ENCODE measurements at regions not wholly inside any gene's neighbourhood (a gene's known extent, or its start where the extent isn't known, plus 50 kb on each side); places are given as distances from the start of the nearest gene placed in this dataset.

DNA sequence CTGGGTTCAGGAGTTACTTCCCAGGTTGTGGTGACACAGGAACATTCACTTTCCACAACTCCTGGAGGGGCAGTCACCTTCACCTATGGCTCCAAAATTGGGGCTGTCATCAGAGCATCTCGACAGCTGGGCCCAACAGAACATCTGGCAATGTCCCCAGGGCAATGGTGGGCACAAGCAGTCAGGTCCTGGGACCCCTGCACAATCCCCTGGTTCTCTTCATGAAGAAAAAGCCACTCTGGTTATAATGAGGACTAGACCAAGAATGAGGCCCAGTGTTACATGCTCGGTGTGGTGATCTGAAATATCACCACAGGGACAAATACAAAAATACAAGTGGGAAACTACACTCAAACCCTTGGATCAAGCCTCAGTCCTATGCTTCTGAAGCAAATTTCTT is 89.0 kb upstream of the VPREB1 start:
- DNase-seq (ENCODE audit: low read depth, low spot score) = no peak
- H3K4me3 ChIP-seq (ENCODE audit: low read length) = no peak overlapping the region

DNA sequence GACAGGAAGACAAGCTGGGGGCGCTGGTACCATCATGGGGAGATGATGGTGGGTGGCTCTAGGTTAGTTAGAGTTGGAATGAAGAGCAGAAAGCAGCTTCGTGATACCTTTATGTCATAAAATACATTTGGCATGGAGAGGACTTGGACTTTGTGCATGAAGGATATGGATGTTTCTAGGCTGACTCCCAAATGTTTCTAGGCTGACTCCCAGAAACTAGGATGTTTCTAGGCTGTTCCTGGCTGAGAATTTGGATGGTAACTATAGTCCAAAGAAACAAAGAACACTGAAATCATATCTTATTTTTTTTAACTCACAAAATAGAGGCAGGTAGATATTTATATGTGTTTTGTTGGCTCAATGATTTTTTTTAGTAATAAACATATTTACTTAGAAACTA is 89.4 kb upstream of the VPREB1 start:
- DNase-seq (ENCODE audit: low read depth, low spot score) = no peak

DNA sequence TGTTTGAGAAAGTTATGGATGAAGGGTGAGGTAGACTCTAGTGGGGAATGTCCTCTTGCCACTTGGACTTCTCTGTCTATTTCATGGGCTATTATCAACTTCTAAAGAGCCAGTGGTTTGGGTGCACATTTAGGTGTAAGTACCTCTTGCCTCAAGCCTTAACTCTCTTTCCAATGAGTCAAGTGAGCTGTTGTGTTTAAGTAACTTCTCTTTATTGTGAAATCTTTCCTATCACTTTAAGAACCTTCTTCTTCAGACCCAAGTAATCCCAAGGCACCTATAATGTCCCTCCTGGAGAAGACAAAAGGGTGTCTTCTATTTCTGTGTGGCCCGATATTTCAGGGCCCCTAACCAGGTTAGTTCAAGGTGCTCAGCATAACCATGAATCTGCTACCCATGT is 90.5 kb upstream of the VPREB1 start:
- no peak overlapping the region for H3K4me3 ChIP-seq (ENCODE audit: low read length)
- no peak for DNase-seq (ENCODE audit: low read depth, low spot score)

More for the DNA sequence above, 89.4 kb upstream of the VPREB1 start:
- H3K4me3 ChIP-seq (ENCODE audit: low read length) = no peak overlapping the region

DNA sequence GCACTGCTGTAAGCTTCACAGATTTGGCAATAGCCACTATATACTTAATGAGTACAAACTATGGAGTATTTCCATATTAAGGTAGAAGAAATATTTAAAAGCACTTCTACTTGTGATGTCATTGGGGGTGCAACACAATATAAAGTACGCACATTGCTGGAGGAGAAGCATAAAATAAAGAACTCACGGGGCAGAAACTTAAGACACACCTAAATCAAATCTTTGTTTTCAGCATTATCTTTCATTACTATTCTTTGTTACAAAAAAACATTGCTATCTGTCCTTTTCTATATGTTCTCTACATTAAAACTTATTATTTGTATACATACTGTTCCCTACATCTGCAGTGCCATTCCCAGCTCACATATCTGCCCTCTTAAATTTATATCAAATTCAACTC is 93.3 kb upstream of the VPREB1 start:
- H3K4me3 ChIP-seq (ENCODE audit: low read length) = no peak overlapping the region
- no peak for DNase-seq (ENCODE audit: low read depth, low spot score)

DNA sequence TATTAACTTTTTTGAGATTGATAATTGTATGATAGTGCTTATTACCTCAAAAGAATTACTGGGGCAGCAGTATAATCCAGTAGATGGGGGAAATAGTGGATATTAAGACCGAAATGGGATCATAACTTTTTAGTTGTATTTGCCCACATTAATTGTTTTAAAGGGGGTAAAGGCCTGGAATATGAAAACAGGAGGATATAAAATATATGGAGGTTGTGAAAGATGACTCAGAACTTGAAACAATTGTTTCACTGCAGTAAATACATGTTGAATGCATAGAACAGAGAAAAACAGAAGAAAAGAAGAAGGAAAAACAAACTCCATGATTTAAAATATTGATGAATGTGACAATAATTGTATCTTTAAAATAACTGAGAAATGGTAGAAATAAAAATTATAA is 94.1 kb upstream of the VPREB1 start:
- no peak overlapping the region for H3K4me3 ChIP-seq (ENCODE audit: low read length)
- no peak for DNase-seq (ENCODE audit: low read depth, low spot score)

DNA sequence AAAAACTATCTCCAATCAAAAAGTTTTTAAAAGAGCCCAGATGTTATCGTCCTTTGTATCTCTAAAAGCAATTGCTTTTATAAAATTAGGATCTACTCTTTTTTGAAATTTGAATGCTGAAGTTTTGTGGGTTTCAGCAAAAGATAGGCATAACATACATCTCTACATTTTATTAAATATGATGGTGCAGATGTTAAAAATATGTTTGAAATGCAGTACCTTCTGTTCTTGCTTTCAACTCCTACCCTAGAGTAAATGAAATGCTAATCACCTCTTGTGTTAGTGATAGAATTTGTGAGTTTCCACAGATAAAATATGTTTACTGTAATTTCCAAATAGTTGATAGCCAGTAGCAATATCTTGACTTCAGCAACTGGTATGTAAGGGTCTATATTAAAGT is 95.7 kb upstream of the VPREB1 start:
- DNase-seq (ENCODE audit: low read depth, low spot score) = no peak
- no peak overlapping the region for H3K4me3 ChIP-seq (ENCODE audit: low read length)

DNA sequence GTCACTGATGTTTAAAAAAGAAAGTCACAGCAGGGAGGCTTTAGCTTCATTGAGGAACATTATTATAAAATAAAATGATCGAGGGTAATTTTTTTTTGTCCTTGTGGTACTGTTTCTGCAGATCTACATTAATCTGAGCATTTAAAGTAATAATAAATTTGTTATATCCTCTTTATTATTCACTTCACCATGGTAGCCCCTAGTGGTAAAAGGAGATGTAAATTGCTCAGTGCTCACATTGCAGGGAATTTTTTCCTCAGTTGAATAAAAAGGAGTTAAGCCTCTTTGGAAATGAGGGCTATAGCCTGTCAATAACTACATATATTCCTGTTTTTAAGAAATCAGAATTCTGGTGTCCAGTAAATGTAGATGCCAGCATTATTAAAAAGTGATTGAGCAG is 99.7 kb upstream of the VPREB1 start:
- no peak for DNase-seq (ENCODE audit: low read depth, low spot score)
- no peak overlapping the region for H3K4me3 ChIP-seq (ENCODE audit: low read length)

DNA sequence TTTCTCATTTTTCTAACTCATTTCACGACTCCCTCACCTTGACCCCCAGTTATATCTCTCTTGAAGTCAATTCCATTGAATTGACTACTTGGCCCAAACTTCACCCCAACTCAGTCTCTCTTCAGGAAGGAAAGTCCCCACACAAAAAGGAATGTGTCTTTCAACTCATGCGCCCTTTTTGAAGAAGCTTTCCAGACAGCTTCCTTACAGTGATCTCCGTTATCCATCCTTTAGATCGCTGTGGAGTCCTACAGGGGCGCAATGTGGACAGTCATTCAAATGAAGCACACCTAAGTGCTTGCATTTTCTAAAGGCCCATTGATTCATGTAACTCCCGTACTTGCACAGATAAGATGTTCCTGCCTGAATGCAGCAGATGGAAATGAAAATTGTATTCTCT is 101.1 kb upstream of the VPREB1 start:
- DNase-seq (ENCODE audit: low read depth, low spot score) = no peak

DNA sequence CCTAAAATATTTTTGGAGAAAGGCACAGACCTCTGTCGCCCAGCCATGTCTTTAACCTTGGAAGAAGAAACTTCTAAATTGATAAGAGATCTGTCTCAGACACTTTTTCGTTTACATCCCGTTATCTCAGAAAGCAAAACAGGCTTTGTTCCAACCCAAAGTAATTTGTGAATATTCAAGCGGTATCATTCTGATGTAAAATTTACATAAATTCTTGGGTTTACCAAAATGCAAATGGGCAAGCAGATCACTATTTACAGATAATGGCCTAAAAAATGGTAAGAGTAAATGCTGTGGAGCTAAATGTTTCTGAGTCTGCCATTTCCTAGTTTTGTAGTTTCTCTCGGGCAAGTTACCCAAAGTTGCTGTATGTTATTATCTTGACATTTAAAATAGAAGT is 101.9 kb upstream of the VPREB1 start:
- DNase-seq (ENCODE audit: low read depth, low spot score) = no peak
- H3K4me3 ChIP-seq (ENCODE audit: low read length) = no peak overlapping the region

More for the DNA sequence above, 101.1 kb upstream of the VPREB1 start:
- H3K4me3 ChIP-seq (ENCODE audit: low read length) = no peak overlapping the region

DNA sequence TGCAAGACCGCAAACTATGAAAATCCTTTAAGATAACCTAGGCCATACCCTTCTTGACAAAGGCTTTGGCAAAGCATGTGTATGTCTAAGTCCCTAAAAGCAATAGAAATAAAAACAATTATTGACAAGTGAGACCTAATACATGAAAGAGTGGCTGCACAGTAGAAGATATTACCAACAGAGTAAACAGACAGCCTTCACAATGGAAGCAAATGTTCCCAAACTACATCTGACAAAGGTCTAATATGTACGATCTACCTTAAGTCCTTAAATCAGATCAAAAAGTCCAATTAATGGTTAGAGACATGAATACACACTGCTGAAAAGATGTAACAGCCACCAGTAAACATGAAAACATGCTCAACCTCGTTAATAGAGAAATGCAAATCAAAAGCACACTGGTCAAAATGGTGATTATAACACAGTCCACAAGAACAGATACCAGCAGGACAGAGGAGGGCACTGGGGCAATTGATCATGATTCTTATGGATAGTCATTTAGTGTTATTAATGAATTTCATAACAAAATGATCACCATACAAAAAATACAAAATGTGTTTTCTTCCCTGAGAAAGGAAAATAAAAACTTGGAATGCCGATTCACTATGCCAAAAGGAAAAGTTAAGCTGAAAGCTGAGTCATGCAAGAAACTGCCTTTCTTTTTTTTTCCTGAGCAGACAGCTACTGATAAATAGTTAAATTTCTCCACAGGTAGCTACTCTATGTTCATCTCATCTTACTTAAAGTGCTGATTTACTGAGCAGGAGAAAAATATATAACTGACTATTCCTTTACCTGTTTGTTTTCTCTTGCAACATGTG is 102.6 kb upstream of the VPREB1 start:
- H3K4me3 ChIP-seq (ENCODE audit: low read length) = no peak overlapping the region
- DNase-seq (ENCODE audit: low read depth, low spot score) = no peak

DNA sequence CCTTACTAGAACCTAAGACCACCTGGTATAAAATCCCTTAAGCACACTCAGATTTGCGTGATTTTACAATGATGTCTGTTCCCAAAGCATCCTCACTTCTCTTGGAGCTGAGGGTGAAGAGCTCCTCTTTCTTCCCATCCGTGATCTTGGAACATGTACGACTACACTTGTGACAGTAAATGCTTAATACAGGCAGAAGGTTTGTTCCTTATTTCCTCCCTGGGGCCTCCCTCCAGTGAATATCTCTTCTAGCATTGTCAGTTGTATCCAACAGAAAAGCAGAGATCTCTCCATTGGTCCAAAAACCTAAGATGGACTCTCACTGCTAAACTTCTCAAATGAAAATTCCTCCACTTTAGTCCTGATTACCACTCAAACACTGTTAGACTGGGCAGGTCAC is 103.6 kb upstream of the VPREB1 start:
- H3K4me3 ChIP-seq (ENCODE audit: low read length) = no peak overlapping the region
- no peak for DNase-seq (ENCODE audit: low read depth, low spot score)

DNA sequence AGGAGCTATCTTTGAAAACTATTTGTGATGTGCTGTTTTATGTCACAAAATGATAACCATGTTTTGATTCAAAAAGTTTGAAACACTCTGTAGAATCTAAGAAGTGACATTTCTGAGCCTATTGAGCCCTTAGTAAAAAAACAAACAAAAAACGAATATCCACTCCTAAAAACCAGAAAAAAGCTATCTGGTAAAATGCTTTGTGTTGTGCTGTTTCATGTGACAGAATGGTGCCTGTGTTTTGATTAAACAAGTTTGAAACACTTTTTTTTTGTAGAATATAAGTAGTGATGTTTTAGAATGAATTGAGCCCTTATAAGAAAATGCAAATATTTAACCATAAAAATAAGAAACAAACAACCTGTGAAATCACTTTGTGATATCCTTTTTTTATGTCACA is 105.2 kb upstream of the VPREB1 start:
- no peak overlapping the region for H3K4me3 ChIP-seq (ENCODE audit: low read length)
- no peak for DNase-seq (ENCODE audit: low read depth, low spot score)

DNA sequence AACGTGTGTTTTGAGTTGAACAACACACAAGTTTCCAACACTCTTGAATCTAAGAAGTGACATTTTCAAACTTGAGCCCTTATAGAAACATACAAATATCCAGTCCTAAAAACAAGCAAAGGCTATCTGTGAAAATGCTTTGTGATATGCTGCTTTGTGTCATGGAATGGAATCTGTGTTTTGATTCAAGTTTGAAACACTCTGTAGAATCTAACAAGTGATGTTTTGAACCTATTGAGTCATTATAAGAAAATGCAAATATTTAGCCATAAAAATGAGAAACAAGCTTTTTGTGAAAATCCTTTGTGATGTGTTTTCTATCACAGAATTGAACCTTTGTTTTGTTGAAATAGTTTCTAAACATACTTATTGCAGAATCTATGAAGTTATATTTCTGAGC is 105.7 kb upstream of the VPREB1 start:
- H3K4me3 ChIP-seq (ENCODE audit: low read length) = no peak overlapping the region
- no peak for DNase-seq (ENCODE audit: low read depth, low spot score)

DNA sequence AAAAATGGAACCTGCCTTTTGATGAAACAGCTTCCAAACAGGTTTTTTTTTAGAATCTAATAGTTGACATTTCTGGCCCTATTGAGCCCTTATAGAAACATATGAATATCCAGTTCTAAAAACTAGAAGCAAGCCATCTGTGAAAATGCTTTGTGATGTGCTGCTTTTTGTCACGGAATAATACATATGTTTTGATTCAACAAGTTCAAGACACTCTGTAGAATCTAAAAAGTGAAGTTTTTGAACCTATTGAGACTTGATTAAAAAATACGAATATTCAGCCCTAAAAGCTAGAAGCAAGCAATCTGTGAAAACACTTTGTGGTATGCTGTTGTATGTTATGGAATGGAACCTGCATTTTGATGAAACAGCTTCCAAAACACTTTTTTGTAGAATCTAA is 106.7 kb upstream of the VPREB1 start:
- DNase-seq (ENCODE audit: low read depth, low spot score) = no peak
- H3K4me3 ChIP-seq (ENCODE audit: low read length) = no peak overlapping the region

DNA sequence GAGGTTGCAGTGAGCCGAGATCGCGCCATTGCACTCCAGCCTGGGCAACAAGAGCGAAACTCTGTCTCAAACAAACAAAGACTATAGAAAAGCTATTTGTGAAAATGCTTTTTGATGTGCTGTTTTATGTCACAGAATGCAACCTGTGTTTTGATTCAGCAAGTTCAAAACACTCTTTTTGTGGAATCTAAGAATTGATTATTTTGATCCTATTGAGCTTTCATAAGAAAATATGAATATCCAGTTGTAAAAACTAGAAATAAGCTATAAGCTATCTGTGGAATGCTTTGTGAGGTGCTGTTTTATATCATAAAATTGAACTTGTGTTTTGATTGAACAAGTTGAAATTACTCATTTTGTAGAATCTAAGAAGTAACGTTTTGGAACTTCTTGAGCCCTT is 110.7 kb upstream of the VPREB1 start:
- no peak overlapping the region for H3K4me3 ChIP-seq (ENCODE audit: low read length)

DNA sequence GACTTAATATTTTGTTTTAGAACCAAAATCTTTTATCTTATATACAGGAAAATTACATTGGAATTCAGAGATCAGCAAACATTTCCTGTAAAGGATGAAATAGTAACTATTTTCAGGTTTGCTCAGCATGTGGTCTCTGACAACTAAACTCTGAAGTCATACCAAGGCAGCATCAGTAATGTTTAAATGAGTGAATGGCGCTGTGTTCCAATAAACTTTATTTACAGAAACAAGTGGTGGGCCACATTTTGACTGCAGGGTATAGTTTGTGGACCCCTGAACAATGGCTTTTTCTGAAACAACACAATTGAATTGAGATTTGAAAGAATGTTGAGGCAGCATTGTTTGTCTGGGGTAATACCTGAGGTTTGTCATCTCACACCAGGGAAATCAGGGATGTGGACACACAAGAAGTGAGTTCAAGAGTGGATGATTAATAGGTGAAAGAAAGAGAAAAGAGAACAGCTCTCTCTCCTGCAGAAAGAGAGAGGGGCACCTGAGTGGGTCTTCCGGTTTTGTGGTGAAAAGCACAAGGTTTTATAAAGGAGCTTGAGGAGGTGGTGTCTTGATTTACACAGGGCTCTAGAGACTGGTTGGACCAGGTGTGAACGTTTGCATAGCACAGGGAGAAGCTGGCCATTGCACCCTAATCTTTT is 113.5 kb upstream of the VPREB1 start:
- no peak overlapping the region for H3K4me3 ChIP-seq (ENCODE audit: low read length)
- no peak for DNase-seq (ENCODE audit: low read depth, low spot score)

More for the DNA sequence above, 110.7 kb upstream of the VPREB1 start:
- no peak for DNase-seq (ENCODE audit: low read depth, low spot score)

DNA sequence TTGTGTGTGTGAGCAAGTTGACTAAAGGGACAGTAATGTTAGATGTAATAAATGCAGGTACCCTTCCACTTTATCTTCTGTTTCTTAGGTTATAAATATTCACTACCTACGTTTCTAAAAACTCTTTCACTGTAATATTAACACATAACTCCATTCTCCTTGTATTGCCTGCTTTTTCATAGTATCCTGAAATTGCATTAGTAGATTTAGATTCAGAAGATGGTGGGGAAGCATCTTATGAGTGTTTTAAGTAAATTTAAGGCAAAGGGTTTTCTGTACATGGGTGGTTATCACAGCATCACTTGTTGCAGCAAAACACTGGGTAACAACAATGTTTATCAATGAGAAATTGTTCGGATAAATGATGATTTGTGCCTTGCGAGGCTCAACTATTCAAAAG is 115.2 kb upstream of the VPREB1 start:
- H3K4me3 ChIP-seq (ENCODE audit: low read length) = no peak overlapping the region
- DNase-seq (ENCODE audit: low read depth, low spot score) = no peak

DNA sequence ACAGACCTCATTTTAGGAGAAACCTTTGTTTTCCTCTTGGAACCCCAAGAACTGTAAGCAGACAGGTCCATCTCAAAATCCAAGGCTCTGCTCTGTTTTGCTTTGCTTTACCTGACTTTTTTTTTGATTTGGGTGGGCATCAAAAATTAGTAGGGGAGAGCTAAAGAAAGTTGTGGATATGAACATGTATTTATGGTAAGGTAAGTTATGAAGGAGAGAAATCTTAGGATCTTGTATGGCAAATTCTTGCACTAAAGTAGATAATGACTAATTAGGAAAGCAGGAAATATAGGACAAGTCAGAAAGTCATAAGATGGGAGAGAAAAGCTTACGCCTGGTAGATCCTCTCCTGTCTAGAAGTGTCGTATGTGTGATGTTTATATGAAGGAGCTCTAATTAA is 116.1 kb upstream of the VPREB1 start:
- DNase-seq (ENCODE audit: low read depth, low spot score) = no peak
- no peak overlapping the region for H3K4me3 ChIP-seq (ENCODE audit: low read length)

DNA sequence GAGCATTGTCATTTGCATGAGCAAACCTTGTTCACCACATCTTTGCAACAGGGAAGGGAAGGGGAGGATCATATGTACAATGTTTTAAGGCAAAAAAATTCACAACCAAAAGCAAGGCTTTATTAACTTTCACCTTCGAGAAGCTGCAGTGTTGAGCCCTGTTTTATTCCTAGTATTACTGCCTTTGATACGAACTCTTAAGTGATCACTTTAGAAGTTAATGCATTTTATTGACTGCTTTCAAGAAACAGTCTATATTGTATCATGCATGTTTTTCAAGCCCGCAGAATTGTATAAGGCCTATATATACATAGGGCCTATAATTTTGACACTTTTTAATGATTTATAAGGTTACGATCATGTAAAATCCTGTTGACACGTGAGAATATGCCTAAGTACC is 117.5 kb upstream of the VPREB1 start:
- no peak overlapping the region for H3K4me3 ChIP-seq (ENCODE audit: low read length)
- no peak for DNase-seq (ENCODE audit: low read depth, low spot score)

DNA sequence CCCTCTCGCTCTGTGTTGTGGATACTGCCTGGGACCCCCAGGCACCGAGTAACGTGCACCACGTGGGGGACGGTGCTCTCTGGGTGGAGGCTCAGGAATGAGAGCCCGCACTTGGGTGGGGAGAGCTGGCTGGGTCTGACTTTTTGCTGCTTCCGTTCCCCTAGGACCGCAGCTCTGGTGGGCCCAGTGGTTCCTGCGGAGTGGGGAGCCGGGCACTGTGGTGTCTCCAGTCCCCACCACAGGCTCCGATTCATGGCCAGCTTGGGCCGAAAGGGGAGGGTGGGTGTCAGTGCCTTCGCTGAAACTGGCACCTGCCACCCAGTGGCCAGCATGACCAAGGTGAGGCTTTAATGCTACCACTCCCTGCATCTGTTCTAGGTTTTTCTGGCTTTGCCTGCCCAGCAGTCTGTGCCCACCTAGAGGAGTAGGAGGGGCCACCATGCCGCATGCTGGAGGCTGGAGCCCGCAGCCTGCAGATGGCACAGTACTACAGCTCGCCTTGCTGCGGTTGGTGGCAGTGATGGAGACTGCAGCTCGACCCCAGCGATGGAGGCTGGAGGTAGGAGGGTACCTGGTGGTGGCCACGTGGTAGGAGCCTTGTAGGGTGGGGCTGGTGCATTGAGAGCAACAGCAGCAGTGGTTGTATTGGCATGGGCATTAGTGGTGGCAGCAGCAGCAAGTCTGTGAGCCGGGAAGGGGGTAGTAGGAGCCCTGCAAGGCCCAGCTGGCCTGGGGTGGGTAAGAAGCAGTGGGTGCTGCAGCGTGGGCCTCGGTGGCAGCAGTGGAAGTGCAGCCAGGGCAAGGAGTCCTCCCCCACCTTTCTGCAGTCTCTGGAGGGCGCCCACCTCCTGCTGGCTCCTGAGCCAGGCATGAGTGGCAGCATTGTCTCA is 118.8 kb upstream of the VPREB1 start:
- peak overlapping the region; percentile 43 for H3K4me3 ChIP-seq (ENCODE audit: low read length)
- peak; percentile 57 for DNase-seq (ENCODE audit: low read depth, low spot score)
